ENCODE measurements at regions not wholly inside any gene's neighbourhood (a gene's known extent, or its start where the extent isn't known, plus 50 kb on each side); places are given as distances from the start of the nearest gene placed in this dataset.

DNA sequence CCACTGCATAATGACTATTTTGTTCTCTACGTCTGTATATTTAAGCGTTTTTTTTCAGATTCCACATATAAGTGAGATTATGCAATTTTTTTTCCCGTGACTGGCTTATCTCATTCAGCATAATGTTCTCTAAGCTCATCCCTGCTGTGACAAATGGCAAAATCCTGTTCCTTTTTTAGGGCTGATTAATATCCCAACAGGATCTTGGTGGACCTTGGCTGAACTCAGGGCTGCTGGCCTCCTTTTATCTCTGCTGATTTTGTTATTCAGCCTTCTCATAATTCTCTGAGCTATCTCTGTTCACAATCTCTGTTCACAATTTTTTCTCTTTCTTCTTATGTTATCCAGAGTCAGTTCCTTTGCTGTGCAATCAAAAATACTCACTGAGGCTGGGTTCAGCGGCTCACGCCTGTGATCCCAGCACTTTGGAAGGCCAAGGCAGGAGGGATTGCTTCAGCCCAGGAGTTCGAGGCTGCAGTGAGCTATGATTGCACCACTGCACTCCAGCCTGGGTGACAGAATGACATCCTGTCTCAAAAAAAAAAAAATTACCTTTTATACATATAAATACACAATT is 1035.9 kb upstream of the AUTS2 start (continued):
- TF ChIP-seq ZNF76 (tag by site-specific recombination; IDR thresholded peaks at IDR 0.05; ENCODE audit: borderline replicate concordance, low read depth), result no peak
- TF ChIP-seq GFI1B (tag by site-specific recombination; IDR thresholded peaks at IDR 0.05), result no peak
- TF ChIP-seq, protein P1, sequence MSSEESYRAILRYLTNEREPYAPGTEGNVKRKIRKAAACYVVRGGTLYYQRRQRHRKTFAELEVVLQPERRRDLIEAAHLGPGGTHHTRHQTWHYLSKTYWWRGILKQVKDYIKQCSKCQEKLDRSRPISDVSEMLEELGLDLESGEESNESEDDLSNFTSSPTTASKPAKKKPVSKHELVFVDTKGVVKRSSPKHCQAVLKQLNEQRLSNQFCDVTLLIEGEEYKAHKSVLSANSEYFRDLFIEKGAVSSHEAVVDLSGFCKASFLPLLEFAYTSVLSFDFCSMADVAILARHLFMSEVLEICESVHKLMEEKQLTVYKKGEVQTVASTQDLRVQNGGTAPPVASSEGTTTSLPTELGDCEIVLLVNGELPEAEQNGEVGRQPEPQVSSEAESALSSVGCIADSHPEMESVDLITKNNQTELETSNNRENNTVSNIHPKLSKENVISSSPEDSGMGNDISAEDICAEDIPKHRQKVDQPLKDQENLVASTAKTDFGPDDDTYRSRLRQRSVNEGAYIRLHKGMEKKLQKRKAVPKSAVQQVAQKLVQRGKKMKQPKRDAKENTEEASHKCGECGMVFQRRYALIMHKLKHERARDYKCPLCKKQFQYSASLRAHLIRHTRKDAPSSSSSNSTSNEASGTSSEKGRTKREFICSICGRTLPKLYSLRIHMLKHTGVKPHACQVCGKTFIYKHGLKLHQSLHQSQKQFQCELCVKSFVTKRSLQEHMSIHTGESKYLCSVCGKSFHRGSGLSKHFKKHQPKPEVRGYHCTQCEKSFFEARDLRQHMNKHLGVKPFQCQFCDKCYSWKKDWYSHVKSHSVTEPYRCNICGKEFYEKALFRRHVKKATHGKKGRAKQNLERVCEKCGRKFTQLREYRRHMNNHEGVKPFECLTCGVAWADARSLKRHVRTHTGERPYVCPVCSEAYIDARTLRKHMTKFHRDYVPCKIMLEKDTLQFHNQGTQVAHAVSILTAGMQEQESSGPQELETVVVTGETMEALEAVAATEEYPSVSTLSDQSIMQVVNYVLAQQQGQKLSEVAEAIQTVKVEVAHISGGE (tag by site-specific recombination; conservative IDR thresholded peaks at IDR 0.05; ENCODE audit: low read depth), result no peak
- TF ChIP-seq PRDM1 (tag by site-specific recombination; IDR thresholded peaks at IDR 0.05), result no peak
- TF ChIP-seq ZNF692 (tag by site-specific recombination; IDR thresholded peaks at IDR 0.05), result no peak

DNA sequence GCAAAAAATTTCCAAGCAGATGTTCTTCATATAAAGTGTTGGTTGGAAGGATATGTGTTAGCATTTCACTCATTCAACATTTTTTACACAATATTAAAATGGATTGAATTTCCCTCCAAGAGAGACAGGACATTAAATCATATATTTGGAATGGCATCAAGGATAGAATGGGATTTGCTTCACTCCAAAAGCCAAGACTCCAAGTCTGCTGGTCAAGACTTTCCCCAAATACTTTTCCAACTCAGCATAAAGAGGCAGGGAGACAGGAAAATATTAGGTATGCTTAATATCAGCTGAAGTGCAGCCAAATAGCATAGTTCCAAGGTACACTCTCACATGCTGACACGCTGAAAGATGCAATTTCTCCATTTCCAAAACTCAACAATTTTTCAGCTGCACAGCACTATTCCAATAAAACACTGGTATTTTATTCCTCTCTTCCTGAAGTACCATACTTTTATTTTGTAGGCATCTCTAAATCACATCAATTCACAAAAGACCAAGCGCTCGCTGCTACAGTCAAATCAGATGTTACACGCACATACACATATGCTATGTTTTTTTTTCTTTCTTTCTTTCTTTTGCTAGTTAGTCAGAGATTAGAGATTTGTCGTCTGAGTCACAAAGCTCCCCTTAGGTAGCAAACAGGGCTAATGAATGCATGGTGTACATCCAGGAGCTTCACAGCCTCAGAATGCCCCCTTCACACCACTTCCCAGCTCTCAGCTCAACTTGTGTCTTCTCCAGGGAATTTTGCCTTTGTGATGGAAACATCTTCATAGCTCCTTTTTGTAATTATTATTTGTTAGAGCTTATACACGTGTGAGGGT is 1033.8 kb upstream of the AUTS2 start:
- H3K4me1 ChIP-seq (ENCODE audit: control insufficient read depth, insufficient read depth, low read length), result no peaks in the 10 kb centered on the region
- no peaks in the 10 kb centered on the region for H3K9me3 ChIP-seq (ENCODE audit: control insufficient read depth, insufficient read depth, low read depth, low read length)
- H3K27ac ChIP-seq (ENCODE audit: extremely low read depth, low read depth, low read length), result no peak overlapping the region
- H3K4me3 ChIP-seq (ENCODE audit: low read depth, low read length), result no peak overlapping the region
- ChIA-PET POLR2A (no interaction called here), CTCF (no interaction called here)
- TF ChIP-seq ZNF169 (tag by site-specific recombination; IDR thresholded peaks at IDR 0.05), result no peak
- no peak for TF ChIP-seq CTCF (tag by site-specific recombination; IDR thresholded peaks at IDR 0.05)
- TF ChIP-seq ZNF768 (tag by site-specific recombination; IDR thresholded peaks at IDR 0.05), result no peak
- no peak for TF ChIP-seq ZNF664 (tag by site-specific recombination; IDR thresholded peaks at IDR 0.05)
- no peak for TF ChIP-seq ZNF140 (tag by site-specific recombination; IDR thresholded peaks at IDR 0.05)
- no peak for TF ChIP-seq ZNF701 (tag by site-specific recombination; IDR thresholded peaks at IDR 0.05)
- TF ChIP-seq ZNF654 (tag by site-specific recombination; IDR thresholded peaks at IDR 0.05; ENCODE audit: low read depth), result no peak
- no peak for TF ChIP-seq ZNF114 (tag by site-specific recombination; IDR thresholded peaks at IDR 0.05)
- TF ChIP-seq ZIC2 (tag by site-specific recombination; IDR thresholded peaks at IDR 0.05), result no peak
- TF ChIP-seq HOXC10 (CRISPR knock-in tag; IDR thresholded peaks at IDR 0.05), result no peak
- TF ChIP-seq ZXDB (tag by site-specific recombination; IDR thresholded peaks at IDR 0.05), result no peak
- no peak for TF ChIP-seq ZNF211 (tag by site-specific recombination; IDR thresholded peaks at IDR 0.05; ENCODE audit: low read depth)
- TF ChIP-seq ZNF146 (tag by site-specific recombination; IDR thresholded peaks at IDR 0.05), result no peak
- H3K36me3 ChIP-seq (ENCODE audit: control insufficient read depth in 2 of 2, insufficient read depth in 1 of 2, low read length in 2 of 2), result no peaks in the 10 kb centered on the region

Measured in HEK293 (cell line).